Fibroblast of the aortic adventitia (primary cell): ENCODE measurements at regions not wholly inside any gene's neighbourhood (a gene's known extent, or its start where the extent isn't known, plus 50 kb on each side); places are given as distances from the start of the nearest gene placed in this dataset.
"Not testable (repeated sequence)": the region's sequence is repeated elsewhere in the genome, so short reads cannot be mapped to it uniquely, and the experiment has no call there.

Source experiments
- DNase-seq: peaks from one replicate; pipeline ENCODE4 v3.0.0-alpha.2; 2010; ENCODE audit warnings: low read depth
- H3K4me3 ChIP-seq: 2 replicates; pipeline ENCODE4 v1.5.1; 2011; ENCODE audit warnings: low read depth, mild to moderate bottlenecking, control low read depth, low read length, moderate library complexity
- CTCF ChIP-seq: IDR thresholded peaks from 2 replicates; pipeline ENCODE4 v1.5.1; 2011; ENCODE audit warnings: mild to moderate bottlenecking, low read length, control low read depth, inconsistent platforms; ENCODE audit not compliant: insufficient read depth

- no peak overlapping the region for H3K4me3 ChIP-seq
- peak; percentile 73 for DNase-seq
- no peak for TF ChIP-seq CTCF
Measured at GRCh38 chr6:63509652-63510352, 62.5 kb upstream of the LOC128125822 start.

- DNase-seq: no peak
- TF ChIP-seq CTCF: no peak
- no peak overlapping the region for H3K4me3 ChIP-seq
Measured at GRCh38 chr6:63510353-63510686, 62.0 kb upstream of the LOC128125822 start.

- TF ChIP-seq CTCF: no peak
- no peak overlapping the region for H3K4me3 ChIP-seq
Measured at GRCh38 chr6:63510849-63511248, 61.4 kb upstream of the LOC128125822 start.

GRCh38 chr6:63514488-63515173, 57.6 kb upstream of the LOC128125822 start:
- H3K4me3 ChIP-seq: no peak overlapping the region
- no peak for TF ChIP-seq CTCF
- no peak for DNase-seq

More at GRCh38 chr6:63510849-63511248, 61.4 kb upstream of the LOC128125822 start:
- DNase-seq: no peak

- DNase-seq, H3K4me3 ChIP-seq: not testable (repeated sequence)
Measured at GRCh38 chr6:63515227-63515626, 57.1 kb upstream of the LOC128125822 start.

GRCh38 chr6:63516186-63516944, 55.9 kb upstream of the LOC128125822 start:
- DNase-seq: peak; percentile 61
- no peak overlapping the region for H3K4me3 ChIP-seq
- no peak for TF ChIP-seq CTCF

GRCh38 chr6:63517221-63517620, 55.1 kb upstream of the LOC128125822 start:
- no peak for DNase-seq
- no peak for TF ChIP-seq CTCF
- no peak overlapping the region for H3K4me3 ChIP-seq
